ENCODE measurements at regions not wholly inside any gene's neighbourhood (a gene's known extent, or its start where the extent isn't known, plus 50 kb on each side); places are given as distances from the start of the nearest gene placed in this dataset.
"Not testable (repeated sequence)": the region's sequence is repeated elsewhere in the genome, so short reads cannot be mapped to it uniquely, and the experiment has no call there.

DNA sequence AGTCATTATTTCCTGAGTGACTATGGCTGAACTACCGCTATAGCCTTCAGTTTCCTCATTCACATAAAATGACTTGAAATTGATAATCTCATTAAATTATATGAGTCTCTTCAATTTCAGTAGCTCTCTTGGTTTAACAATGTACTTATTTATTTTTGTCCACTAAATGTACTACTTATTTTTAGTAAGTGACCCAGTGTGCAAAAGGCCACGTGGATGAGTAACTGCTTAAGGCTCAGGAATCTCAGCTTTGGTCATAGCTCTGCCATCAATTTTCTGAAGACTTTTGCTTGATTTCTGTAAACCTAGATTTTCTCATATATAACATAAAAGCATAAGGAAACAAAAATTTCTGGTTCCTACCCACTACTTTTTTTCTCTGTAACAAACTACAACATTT, 1132.9 kb upstream of the CDH8 start:
- DNase-seq, result no peak

DNA sequence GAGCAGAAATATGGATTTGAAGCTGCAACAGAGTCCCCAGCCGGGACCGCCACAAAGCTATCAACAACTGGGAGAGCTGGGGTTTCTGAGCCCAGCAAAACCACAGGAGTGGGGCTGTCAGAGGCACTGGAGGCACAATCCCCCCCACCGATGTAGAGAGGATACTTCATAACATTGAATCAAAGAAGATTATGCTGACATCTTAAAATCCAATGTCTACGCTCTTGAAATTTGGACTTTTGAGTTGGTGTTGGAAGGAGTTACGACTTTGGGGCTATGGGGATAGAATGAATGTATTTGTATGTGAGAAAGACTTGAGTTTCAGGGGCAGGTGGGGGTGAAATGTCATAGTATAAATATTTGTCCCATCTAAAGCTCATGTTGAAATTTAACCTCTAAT, 1121.6 kb upstream of the CDH8 start:
- no peak for DNase-seq

DNA sequence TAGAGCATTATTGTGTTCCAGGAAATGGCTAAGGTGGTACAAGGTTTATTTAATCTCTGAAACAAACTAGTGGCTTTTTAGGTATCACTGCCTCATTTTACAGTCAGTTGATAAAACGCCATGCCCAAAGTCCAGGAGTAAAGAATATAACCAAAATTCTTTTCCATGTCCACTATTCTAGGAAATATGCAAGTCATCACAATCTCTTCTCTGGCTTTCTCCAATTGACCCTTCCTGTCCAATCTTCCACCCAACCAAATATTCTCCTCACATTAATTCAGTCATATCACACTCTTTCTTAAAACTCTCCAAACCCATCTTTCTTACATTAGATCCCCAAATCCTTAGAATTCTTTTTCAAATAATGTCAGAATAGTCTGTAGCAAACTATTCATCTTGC, 1110.0 kb upstream of the CDH8 start:
- no peak for DNase-seq

DNA sequence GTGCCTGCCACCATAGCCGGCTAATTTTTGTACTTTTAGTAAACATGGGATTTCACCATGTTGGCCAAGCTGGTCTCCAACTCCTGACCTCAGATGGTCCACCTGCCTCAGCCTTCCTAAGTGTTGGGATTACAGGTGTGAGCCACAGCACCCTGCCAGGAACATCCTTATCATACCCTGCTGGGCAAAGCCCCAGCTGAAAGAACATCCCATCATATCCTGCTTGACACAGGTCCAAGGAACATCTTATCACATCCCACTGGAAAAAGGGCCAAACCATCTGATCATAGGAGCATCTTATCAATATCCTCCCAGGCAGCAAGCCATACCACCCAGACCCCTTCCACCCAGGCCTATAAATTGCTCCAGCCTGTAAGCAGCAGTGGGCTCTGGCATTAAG, 1109.2 kb upstream of the CDH8 start:
- no peak for DNase-seq

DNA sequence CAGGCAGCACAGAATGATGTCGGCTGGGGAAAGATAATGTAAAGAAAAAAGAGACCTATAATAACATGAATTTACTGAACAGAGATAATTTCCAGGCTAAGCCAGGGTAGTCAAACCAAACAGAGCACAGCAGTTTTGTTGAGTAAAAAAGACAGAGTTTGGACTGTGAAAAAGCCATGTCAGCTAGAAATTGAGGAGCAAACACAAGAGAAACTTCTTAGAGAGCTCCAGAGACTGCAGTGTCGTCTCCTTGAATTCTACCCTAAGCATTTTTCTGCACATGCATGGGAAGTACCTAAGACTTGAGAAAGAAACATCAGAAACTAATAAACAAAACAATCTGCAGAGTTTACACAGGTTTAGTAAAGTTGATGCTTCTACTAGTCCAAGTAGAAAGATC, 1098.8 kb upstream of the CDH8 start:
- no peak for DNase-seq

DNA sequence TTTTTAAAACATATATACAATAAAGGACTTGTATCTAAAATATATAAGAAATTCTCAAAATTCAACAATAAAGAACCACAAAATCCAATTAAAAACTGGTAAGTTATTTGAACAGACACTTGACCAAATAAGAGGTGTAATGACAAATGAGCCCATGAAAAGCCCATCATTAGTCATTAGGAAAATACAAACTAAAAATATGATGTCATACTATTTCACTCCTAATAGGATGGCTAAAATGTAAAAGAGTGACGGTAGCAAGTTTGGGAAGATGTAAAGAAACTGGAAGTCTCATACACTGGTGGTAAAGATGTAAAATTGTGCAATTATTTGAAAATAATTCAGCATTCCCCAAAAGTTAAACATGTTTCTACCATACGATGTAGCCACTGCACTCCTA, 1095.3 kb upstream of the CDH8 start:
- no peak for DNase-seq

DNA sequence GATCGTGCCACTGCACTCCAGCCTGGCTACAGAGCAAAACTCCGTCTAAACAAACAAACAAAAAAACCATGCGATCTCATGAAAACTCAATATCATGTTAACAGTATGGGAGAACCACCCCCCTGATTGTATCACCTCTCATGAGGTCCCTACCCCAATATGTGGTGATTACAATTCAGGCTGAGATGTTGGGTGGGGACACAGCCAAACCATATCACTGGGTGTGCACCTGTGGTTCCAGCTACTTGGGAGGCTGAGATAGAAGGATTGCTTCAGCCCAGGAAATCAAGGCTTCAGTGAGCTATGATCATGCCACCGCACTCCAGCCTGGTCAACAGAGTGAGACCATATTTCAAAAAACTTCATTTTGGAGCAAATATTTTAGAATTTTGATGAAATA, 1094.7 kb upstream of the CDH8 start:
- DNase-seq, result no peak

DNA sequence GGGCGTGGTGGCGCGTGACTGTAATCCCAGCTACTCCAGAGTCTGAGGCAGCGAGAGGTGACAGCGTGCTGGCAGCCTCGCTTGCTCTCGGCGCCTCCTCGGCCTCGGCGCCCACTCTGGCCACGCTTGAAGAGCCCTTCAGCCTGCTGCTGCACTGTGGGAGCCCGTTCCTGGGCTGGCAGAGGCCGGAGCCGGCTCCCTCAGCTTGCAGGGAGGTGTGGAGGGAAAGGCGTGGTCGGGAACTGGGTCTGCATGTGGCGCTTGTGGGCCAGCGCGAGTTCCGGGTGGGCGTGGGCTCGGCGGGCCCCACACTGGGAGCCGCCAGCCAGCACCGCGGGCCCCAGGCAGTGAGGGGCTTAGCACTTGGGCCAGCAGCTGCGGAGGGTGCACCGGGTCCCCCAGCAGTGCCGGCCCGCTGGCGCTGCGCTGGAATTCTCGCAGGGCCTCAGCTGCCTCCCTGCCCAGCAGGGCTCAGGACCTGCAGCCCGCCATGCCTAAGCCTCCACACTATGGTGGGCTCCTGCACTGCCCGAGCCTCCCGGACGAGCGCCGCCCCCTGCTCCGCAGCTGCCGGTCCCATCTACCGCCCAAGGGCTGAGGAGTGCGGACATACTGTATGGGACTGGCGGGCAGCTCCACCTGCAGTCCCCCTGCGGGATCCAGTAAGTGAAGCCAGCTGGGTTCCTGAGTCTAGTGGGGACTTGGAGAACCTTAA, 1093.3 kb upstream of the CDH8 start:
- DNase-seq, result no peak

DNA sequence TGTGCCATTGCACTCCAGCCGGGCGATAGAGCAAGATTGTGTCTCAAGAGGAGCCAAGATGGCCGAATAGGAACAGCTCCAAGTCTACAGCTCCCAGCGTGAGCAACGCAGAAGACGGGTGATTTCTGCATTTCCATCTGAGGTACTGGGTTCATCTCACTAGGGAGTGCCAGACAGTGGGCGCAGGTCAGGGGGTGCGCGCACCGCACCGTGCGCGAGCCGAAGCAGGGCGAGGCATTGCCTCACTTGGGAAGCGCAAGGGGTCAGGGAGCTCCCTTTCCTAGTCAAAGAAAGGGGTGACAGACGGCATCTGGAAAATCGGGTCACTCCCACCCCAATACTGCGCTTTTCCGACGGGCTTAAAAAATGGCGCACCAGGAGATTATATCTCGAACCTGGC, 1083.7 kb upstream of the CDH8 start:
- DNase-seq, result not testable (repeated sequence)

DNA sequence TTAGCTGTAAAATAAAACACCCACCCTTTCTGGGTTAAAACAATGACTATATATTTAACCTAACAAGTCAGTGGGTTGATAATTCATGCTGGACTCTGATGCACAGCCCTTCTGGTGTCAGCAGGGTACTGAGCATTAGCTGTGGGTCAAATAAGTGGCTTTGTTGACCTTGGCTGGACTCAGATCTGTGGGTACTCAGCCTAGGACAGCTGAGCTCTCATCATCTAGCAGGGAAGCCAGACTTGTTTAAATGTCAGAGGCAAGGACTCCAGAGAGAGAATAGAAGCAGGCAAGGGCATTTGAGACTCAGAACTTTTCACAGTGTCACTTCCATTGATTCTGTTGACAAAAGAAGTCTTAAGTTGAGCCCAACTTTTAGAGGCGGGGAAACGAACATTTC, 1063.8 kb upstream of the CDH8 start:
- no peak for DNase-seq

DNA sequence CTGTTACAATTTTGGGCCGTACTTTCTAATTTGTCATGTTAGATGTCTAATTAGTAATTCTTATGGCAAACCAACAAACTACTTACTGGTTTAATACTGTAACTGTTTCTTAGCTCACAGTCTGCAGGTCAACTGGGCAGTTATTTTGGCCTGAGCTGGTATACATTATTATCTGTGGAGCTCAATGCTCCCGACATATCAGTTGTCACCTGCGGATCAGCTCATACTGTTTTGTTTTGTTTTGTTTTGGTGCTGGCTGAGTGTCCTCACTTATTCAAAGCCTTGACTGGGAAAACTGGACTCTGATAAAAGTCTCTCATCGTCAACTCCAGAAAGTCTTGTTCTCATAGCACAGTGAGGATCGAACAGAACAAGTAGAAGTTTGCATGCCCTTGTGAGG, 1060.6 kb upstream of the CDH8 start:
- no peak for DNase-seq

DNA sequence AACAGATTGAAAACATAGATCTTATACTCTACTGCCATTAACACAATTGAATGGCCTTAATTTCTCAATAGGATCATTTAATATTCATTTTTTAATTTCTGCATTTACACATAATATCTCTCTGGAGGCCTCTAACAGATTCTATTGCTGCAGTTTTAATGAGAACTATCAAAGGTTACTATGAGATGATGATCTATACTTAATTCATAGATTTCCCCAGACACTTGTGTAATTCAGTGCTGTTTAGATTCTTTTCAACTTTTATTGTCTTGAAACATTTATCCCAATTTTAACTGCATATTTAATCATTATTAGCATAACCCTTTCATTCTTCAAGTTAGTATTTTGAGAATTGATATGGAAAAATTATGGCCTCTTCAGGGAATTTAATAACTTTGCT, 1056.5 kb upstream of the CDH8 start:
- no peak for DNase-seq

DNA sequence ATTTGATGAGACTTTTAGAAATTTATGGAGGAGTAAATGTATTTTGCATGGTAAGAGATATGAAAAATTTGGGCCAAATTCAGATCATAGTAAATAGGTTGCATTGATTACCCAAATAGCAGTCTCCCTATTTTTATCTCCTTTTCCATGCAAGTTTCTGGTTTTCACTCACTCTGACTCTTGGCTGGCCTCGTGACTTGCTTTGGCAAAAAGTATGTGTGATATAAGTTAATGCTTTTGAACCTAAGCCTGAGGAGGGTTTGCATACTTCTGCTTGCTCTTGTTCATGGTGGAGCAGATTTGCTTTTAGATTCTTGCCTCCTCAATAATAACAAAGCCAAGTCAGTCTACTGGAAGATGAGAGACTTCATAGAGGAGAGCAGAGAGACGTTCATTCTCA, 1045.9 kb upstream of the CDH8 start:
- DNase-seq, result no peak

DNA sequence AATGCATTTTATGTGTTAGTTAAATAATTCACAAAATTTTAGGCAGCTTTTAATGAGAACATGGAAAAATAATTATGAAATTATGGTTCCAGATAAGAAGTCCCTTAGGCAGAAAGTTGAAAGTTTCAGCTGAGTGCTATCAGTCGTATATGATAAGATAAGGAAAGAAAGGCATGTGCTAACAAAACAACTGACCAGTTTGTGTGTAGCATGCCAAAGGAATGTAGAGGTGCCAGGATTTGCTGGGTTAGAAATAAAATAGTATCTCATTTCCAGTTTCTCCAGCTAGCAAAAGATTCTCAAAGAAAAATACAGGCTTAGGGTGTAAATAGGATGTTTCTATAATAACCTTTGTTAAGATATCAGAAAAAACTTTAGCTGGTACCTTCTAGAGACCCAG, 1044.5 kb upstream of the CDH8 start:
- DNase-seq, result no peak

DNA sequence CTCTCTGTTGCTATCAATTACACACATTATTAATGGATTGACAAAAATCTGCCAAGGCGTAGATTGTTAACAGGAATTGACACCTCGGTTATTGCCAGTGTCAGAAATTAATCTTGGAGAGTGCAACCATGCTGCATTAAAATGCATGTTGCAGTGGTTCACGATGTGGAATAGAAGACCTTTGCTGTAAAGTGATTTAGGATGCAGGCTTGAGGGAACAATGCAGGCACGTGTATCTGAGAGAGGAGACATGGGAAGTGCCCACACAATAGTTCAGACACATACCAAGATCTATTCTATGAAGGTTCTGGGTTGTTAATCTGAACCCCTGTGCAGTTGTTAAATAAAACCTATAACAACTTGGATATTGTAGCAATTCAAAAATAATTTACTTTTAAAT, 1032.8 kb upstream of the CDH8 start:
- DNase-seq, result no peak

DNA sequence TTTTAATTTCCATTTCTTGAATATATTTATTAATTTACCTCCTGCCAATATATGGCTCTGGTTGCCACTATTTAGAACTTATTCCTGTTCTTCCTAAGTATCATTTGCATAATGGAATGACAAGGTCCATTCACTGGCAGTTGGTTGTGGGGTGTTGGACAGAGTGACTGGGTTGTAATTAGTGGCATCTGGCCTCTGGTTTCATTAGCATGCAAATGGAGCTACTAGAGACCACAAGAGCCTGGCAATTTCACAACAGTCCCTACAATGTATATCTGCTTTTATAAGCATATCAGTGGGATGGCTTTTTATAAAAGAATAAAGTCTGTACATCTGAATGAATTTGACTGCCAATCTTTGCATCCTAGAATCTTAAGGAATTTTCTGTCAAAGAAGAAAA, 1030.9 kb upstream of the CDH8 start:
- DNase-seq, result no peak

DNA sequence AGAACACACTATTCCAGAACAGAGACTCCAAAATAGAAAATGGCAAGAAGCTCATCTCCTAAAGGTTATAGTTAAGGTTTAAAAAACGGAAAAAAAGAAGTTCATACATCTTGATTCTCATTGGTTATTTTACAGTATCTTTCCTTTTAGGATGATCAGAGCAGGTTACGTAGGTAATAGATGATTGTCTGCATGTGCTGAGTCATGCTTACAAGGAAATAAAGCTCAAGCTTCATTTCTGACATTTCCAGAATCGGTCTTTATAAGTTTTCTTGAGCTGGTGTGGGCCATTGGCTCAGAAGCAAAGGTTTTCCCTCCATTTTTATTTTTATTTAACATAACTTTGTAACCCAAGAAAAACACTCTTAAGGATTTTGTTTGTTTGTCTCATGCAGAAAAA, 1030.3 kb upstream of the CDH8 start:
- DNase-seq, result no peak

DNA sequence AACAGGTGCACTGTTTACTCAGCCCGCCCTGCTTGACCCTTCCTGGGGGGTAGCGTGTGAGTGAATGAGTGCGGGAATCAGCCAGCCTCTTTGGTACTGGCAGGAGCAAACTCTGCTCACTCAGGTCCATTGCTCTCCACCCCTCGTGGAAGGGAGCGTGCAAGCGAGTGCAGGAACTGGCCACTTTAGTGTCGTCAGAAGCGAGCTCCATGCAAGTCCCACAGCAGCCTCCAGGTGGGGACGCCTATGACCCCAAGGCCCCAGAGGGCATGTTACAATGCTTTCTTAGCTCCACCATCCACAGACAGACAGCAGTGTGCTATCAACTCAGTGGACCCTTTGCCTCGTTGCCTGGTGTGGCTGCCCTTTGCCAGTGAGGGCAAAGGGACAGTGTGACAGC, 1025.1 kb upstream of the CDH8 start:
- DNase-seq, result no peak

DNA sequence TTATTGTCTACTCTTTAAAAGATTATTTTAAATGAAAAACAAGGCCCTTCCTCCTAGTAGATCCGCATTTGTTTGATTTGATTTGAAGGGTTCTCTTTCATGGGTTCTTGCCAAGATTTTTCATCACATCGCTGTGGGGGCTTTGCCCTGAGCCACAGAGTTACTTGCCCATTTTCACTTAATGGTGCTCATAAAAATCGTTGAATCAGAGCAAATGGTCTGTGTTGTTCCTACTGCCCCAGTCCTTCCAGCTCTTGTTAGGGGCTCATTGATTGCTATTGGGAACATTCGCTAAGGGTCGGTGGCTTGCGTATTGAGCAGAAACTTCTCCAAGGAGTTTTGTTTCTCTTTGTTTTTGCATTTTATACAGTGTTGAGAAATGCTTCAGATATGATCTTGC, 1023.4 kb upstream of the CDH8 start:
- no peak for DNase-seq

DNA sequence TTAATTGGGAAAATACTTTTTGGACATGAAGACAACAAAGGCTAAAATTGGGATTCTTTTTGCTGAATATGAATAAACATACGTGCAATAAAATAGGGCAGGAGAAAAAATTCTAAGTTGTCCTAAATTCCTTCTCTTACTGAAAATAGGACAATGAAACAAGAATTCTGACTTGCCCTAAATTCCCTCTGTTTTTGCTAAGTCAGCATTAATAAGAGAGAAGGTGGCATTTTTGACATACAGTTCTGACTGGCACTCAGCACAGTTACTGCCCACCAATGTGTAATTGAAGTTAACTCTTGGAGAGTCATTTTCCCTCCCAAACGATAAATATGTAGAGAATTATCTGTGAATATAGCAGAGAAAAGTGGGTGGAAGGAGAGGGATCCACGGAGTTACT, 1021.1 kb upstream of the CDH8 start:
- no peak for DNase-seq

DNA sequence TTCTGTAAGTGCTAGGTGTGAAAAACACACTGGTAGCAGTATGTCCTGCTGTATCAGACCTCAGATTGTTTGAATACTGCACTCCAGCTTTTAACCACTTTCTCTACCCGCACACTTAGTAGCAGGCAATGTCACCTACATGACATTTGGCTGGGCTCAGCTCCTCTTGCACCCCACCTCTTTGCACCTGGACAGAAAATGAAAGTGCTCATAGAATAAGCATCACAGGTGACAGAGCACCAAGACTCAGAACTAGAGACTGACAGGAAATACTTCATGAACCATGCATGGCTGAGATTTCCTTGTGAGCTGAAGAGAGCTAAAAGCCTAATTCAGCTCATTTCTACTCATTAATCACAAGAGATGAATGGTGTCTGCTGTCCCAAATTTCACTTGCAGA, 1014.2 kb upstream of the CDH8 start:
- DNase-seq, result no peak

DNA sequence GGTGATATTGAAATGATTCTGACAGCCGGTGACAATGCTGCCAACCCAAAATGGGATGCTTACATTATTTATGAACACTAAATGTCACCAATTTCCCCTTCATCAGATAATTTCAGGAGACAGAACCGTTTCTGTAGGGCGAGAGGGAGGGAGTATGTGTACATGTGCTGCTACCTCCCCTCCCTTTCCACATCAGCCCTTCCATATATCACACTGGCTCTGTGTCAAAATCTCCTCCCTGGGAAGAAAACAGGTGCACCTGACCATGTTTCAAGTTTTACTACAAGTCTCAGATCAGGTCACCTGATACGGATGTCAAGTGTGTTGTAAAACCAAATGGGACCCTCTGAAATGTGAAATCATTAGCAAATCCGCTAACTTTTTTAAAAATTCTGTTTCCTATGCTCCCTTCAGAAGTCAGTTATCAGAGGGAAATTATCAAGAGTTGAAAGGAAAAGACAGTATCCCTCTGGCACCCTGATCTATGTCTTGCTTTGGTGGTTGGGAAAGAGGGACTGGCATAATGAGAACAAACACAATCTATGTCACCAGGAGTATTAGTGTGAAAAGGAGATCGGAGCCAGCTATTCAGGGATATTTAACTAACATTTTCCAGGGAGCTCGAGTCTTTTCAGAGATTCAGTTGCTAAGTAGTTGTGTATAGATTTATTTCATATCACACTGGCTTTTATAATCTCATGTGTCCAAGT, 1002.3 kb upstream of the CDH8 start:
- no peak for DNase-seq

DNA sequence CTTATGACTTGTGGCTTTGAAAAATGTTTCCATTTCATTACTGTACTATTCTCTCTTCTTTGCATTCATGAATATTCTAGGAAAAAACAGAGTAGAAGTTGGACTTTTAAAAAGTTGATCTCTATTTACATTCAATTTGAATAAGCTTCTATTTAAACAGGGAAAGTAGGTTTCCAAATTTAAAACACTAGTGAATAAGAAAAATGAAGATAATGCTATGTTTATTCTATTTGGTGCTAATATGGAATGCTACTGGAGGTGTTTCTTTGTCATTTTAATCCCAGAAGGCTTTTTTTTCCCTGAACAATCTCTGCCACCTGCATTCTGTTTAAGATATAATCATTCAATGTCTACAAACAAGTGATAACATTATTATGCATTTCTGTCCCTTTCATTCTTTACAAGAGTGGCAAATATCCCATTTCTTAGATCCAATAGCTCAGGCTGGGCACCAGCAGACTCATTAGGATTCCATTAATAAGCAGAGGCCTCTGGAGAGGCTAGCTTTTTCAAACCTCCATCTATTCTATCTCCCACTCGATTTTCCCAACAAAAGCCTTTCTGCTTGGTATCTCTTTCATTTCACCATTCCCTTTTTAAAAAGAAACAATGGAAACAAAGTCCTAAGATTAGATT, 1001.6 kb upstream of the CDH8 start:
- no peak for DNase-seq

DNA sequence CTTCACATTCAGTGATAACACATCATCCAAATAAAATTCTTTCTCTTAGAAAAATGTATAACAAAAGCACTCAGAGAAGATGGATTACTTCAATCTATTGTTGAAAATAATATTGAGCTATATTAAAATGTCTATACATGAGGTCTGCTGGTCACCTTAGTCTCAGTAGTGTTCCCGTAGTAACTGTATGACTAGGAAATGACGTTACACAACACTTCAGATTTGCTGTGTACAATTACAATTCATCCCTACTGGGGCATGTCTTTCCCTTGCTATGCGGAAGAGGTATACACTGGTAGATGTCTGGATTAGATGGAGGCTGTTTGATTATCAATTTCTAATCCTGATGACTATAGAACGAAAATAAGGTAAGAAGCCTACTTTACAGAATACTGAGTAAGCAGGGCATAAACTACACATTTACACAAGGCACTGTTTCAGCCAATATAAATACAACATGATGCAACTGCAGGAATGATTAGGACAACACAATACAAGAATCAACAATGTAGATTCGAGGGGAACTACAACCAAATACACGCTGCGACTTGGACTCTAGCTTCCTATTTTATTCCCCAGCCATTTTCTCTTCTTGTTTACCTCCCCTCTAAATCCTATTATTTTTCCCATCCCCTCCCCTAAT, 982.5 kb upstream of the CDH8 start:
- DNase-seq, result no peak

All from SHP77 treated with DMSO at 0.1 percent for 48 hours (cell line).